Activated CD8-positive, alpha-beta memory T cell treated with anti-CD3 and anti-CD28 coated beads for 4 hours (primary cell): ENCODE measurements at regions not wholly inside any gene's neighbourhood (a gene's known extent, or its start where the extent isn't known, plus 50 kb on each side); places are given as distances from the start of the nearest gene placed in this dataset.
"Not testable (repeated sequence)": the region's sequence is repeated elsewhere in the genome, so short reads cannot be mapped to it uniquely, and the experiment has no call there.

Experiments used
- DNase-seq, 2 donors: peaks; one replicate each; pipeline ENCODE4 v3.0.0-alpha.2; 2020; ENCODE audit warnings: low read depth in 2 of 2

- DNase-seq = not testable (repeated sequence)
Observed at GRCh38 chr9:129545876-129546275, 75.0 kb downstream of the C9orf50 start.

GRCh38 chr9:129544761-129545160 lies 76.1 kb downstream of the C9orf50 start:
- no peak for DNase-seq

- DNase-seq = no peak
Observed at GRCh38 chr9:129542741-129543140, 78.2 kb downstream of the C9orf50 start.

GRCh38 chr9:129541270-129541669 lies 79.6 kb downstream of the C9orf50 start:
- no peak for DNase-seq

GRCh38 chr9:129539446-129539845 lies 81.5 kb downstream of the C9orf50 start:
- DNase-seq = no peak

- DNase-seq = not testable (repeated sequence)
Observed at GRCh38 chr9:129531860-129532402, 89.0 kb downstream of the C9orf50 start.

- not testable (repeated sequence) for DNase-seq
Observed at GRCh38 chr9:129527955-129528354, 92.9 kb downstream of the C9orf50 start.

GRCh38 chr9:129525656-129526196 lies 95.2 kb downstream of the C9orf50 start:
- DNase-seq = no peak

- no peak for DNase-seq
Observed at GRCh38 chr9:129524582-129525270, 96.2 kb downstream of the C9orf50 start.

- no peak for DNase-seq
Observed at GRCh38 chr9:129523943-129524581, 96.8 kb downstream of the C9orf50 start.

GRCh38 chr9:129522351-129522750 lies 98.5 kb downstream of the C9orf50 start:
- no peak for DNase-seq

- no peak for DNase-seq
Observed at GRCh38 chr9:129520082-129520481, 100.8 kb downstream of the C9orf50 start.

- DNase-seq = no peak
Observed at GRCh38 chr9:129518074-129518473, 102.8 kb downstream of the C9orf50 start.

GRCh38 chr9:129517006-129517405 lies 103.9 kb downstream of the C9orf50 start:
- DNase-seq = no peak

GRCh38 chr9:129514891-129515290 lies 106.0 kb downstream of the C9orf50 start:
- no peak for DNase-seq

- DNase-seq = no peak
Observed at GRCh38 chr9:129514497-129514867, 106.4 kb downstream of the C9orf50 start.

GRCh38 chr9:129513856-129514496 lies 106.9 kb downstream of the C9orf50 start:
- DNase-seq = no peak

- DNase-seq = no peak
Observed at GRCh38 chr9:129513282-129513681, 107.6 kb downstream of the C9orf50 start.

GRCh38 chr9:129511285-129511900 lies 109.5 kb downstream of the C9orf50 start:
- DNase-seq = no peak

- DNase-seq = no peak
Observed at GRCh38 chr9:129509533-129509928, 111.4 kb downstream of the C9orf50 start.

- DNase-seq = no peak
Observed at GRCh38 chr9:129507805-129508204, 113.1 kb downstream of the C9orf50 start.

GRCh38 chr9:129506892-129507291 lies 114.0 kb downstream of the C9orf50 start:
- DNase-seq = no peak
